ENCODE measurements at regions not wholly inside any gene's neighbourhood (a gene's known extent, or its start where the extent isn't known, plus 50 kb on each side); places are given as distances from the start of the nearest gene placed in this dataset.

DNA sequence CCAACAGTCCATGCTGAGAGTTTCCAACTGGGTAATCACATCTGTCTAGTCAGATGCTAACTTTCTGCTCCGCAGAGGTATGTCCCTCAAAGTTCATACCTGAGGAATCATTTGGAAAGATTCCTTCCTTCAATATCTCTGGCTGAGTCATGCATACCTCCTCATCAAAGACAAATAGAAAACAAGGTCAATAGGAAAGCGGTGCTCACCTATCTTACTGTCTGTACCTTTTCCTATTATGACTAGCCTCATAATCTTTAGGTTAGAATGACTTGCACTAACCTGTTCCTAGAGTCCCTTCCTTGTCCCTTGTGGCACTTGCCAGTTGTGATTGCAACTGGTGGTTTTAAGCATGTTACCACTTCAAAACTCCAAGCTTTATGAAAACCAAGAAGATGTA lies 78.2 kb upstream of the PTPRK start:
- TF ChIP-seq POLR2A (IDR thresholded peaks at IDR 0.05; ENCODE audit: low read depth, low read length) (no peak), CHD1 (IDR thresholded peaks at IDR 0.05; ENCODE audit: low read depth, low read length) (no peak), RAD21 (IDR thresholded peaks at IDR 0.05; ENCODE audit: low read length) (no peak), BHLHE40 (IDR thresholded peaks at IDR 0.05; ENCODE audit: low read depth, low read length) (no peak), CTCF (conservative IDR thresholded peaks at IDR 0.05; ENCODE audit: low read depth, low read length) (no peak), RFX5 (IDR thresholded peaks at IDR 0.05; ENCODE audit: low read depth, low read length) (no peak), FOS (IDR thresholded peaks at IDR 0.05; ENCODE audit: low read depth, low read length) (no peak), MAFK (IDR thresholded peaks at IDR 0.05; ENCODE audit: low read depth, low read length) (no peak), CEBPB (IDR thresholded peaks at IDR 0.05; ENCODE audit: low read depth, low read length) (no peak), MXI1 (IDR thresholded peaks at IDR 0.05; ENCODE audit: borderline replicate concordance, low read depth, low read length) (no peak)
- TF ChIP-seq, protein P1, sequence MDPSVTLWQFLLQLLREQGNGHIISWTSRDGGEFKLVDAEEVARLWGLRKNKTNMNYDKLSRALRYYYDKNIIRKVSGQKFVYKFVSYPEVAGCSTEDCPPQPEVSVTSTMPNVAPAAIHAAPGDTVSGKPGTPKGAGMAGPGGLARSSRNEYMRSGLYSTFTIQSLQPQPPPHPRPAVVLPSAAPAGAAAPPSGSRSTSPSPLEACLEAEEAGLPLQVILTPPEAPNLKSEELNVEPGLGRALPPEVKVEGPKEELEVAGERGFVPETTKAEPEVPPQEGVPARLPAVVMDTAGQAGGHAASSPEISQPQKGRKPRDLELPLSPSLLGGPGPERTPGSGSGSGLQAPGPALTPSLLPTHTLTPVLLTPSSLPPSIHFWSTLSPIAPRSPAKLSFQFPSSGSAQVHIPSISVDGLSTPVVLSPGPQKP (IDR thresholded peaks at IDR 0.05; ENCODE audit: borderline replicate concordance, low read depth, low read length): no peak
